Hepatic stellate cell (primary cell): ENCODE measurements at regions not wholly inside any gene's neighbourhood (a gene's known extent, or its start where the extent isn't known, plus 50 kb on each side); places are given as distances from the start of the nearest gene placed in this dataset.
A peak's percentile ranks its signal among the peaks of the same experiment; 100 is the strongest.

Experiments used
- DNase-seq: peaks from one replicate; pipeline ENCODE4 v3.0.0; 2011; ENCODE audit warnings: low spot score

DNA sequence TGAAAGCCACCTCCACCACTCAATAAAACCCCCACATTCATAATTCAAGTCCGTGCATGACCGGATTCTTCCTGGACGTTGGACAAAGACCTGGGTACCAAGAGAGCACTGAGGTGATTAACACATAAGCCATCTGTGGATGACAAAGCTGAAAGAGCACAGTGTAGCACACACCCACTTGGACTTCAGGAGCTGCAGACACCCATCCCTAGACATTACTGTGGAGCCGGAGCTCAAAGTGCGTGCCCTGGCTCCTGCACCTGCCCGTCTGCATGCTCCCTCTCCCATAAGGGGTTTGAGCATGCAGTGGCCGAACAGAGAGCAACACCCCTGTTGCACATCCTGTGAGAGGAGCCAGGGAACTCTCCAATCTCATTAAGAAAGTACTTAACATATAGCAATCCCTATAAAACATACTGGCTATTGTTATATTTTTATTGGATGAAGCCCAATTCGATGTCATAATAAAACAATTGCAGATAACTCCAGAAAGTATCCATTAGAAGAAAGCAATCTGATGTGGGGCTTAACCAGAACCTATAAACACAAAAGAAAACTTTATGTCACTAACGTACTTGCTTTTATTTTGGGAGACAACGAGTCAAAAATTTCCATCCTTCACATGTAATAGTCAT, 1174.2 kb upstream of the C9orf72 start:
- no peak for DNase-seq

DNA sequence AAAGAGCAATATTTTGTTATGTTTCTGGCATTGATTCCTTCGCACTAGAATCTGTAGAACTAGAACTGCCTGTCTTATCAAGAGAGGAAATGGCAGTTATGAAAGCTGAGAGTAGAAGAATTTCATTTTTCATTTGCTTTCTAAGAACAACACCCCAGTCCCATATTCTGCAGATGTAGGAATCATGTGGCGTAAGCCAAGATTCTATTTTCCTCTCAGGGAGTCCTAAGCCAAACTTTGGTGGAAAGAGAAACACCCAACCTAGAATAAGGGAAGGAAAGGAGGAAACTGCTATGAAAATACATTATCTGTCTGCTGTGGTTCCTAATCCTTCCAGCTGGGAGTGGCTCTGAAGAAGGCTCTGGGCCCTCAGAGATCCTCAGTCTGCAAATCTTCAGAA, 1176.9 kb upstream of the C9orf72 start:
- no peak for DNase-seq

DNA sequence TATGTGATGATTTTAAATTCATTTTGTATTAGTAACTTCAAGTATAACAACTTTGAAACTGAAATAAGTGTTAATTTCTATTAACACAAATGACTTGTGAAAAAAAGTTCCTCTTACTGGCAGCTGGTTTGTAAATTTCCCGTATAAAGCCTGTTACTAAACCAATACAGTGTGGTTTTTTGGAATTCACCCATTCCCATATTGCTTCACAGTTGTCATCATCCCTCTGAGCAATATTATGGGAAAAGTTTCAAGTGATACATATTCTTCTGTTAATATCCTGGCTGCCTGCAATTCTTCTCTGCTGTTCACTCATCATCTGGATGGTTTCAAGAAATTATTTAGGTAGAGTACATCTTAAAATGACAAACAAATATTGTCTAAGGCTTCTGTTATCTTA, 1185.1 kb upstream of the C9orf72 start:
- DNase-seq, result no peak

GRCh38 chr9:28758971-28759370, 1185.7 kb upstream of the C9orf72 start:
- no peak for DNase-seq

DNA sequence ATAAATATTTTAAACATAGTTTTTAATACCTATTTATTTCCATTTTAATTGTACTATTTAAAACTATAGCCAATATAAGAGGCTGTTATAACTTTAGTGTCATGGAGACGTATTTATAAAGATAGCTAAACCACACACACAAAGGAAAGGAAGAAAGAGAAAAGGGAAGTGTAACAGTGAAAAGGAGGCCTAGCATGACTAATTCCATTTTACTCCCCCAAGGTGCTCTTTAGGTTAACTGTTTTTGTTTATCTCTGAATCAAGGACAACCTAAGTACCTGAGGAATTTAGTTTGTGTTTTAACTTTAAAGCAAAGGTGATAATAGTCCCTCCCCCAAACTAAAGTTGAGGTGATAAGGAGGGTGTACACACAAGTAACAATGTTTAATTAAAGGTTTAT, 1188.9 kb upstream of the C9orf72 start:
- no peak for DNase-seq

DNA sequence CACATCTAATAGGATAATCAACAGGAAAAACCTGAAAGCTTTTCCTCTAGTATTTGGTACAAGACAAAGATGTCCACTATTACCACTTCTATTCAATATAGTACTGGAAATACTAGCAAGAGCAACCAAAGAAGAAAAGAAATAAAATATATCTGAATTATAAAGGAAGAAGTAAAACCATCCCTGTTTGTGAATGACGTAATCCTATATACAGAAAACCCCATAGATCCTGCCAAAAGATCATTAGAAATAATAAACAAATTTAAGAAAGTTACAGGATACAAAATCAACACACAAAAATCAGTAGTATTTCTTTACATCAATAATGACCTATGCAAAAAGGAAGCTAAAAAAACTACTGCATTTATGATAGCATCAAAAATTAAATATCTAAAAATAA, 1191.3 kb upstream of the C9orf72 start:
- no peak for DNase-seq

DNA sequence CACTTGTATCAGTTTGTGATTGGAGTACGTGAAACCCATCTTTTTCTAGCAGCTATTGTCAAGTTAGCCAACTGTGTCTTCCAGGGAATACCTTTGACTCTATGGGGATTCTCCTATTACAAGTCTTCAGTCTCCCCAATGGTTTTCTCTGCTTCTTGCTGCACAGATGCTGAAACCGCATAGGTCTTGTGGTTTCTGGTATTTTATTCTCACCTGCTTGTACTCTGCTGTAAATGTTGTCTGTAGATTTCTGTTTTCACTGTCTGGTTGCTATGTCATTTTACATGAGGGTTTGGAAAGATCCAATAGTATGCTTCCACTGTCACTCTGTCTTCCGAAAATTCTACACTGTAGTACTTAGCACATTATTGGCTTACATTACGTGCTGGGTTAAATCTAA, 1196.9 kb upstream of the C9orf72 start:
- DNase-seq, result no peak

DNA sequence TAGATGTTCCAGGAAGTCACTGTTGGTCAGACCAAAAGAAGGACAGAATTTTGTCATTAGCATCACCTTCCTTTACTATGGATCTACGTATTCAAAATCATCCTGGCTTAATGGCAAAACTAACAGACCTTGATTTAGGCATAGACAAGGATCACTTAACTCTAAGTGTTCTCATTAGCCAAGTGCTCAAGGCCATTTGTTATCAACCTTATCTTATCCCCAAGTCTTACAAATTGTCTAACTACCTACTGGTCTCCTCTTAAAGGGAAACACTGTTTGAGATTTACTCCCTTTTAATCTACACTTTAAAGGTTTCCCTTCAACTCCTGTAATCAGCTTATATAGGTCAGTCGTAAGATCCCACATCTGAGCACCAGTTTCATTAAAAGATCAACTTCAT, 1197.5 kb upstream of the C9orf72 start:
- no peak for DNase-seq

DNA sequence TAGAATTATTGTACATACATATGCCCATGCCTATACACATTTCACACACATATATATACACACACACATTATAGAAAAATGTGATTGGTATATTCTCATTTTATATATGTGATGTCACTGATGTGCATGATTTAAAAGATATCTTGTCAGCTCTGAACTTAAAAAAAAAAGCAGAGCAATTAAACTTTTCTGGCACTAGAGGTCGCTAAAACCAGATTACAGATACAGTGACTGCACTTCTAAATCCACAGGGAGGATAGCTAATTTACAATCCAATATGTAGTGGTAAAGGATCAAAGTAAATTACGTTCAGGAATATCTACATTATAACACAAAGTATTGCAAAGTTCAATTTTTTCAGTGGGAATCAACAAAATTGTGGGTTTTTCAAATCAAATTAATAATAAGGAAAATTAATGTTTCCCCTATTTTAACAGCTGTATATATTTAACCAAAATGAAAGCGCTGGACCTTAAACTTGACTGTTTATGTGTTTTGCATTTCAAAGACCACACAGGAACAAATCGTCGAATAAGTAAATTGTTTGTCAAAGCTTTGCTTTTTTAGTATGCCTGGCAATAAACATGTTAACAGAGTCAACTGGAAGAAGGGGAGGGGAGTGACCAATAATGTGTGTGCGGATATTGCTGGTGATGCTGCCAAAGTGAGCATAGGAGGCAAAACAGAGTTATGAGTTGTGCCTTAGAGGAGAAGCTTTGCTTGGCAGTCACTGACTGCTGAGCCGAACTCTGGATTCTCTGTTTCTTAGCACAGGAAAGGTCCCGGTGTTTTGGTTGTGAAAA, 1201.4 kb upstream of the C9orf72 start:
- DNase-seq, result peak; percentile 2

DNA sequence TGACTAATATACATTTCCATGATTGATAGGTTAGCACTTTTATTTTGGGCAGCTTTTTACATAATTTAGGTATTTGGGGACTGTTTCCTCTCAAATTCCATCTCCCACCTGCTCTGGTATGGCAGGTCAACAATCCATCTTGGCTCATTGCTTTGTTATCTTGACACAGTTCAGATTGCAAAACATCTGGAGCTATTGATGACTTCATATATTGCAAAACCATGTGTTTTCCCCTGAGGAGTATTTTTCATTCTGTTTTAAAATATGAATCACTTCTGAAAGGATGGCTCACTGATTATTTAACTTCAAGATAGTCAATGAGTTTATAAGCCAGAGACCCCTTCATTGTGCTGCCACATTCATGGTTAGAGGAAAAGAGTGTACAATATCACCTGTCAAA, 1206.0 kb upstream of the C9orf72 start:
- no peak for DNase-seq

- no peak for DNase-seq
Observed at GRCh38 chr9:28781481-28781880, 1208.2 kb upstream of the C9orf72 start.

DNA sequence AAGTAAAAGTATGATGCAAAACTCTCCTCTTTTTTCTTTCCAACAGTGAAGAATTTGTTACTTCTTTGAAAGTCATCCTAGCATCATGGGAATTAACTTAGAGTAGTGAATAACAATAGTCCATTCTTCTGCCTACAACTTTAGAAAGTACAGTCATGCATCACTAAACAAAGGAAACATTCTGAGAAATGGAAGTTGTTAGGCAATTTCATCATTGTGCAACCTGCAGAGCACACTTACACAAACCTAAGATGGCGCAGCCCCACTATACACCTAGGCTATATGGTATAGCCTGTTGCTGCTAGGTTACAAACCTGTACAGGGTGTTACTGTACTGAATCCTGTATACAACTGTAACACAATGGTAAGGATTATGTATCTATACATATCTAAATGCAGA, 1209.3 kb upstream of the C9orf72 start:
- DNase-seq, result no peak

DNA sequence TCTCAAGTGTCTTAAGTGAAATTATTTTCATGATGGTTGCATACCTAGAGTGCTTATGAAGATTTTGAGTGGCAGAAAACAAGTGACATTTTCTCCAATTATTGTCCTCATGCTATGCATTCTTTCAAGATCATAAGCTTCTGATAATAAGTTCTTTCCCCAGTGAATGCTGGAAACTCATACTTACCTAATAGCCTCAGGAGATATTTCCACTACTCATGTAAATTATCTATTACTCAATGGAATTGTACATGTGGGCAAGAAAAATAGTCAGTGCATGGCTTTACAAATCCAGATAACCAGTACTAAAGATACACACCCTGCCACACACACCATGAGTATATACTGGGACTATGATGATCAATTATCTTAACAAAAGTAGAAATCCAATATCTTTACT, 1219.4 kb upstream of the C9orf72 start:
- no peak for DNase-seq

DNA sequence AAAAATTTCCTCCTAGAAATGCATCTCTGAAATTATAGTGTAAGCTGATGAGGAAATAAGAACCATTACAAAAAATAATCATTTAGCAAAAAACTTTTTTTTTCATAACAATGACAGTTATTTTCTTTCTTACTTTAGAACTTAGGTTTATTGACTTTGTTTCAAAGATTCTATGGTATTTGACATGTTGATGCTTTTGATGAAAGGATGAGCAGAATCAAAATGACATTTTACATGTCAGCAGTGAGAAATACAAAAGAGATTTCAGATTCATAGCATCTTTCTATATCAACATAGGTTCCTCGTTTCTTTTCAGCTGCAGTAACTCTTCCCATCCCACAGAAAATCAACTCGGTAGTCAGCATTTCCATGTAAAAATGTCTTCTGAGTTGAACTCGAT, 1226.6 kb upstream of the C9orf72 start:
- DNase-seq, result no peak

GRCh38 chr9:28801144-28801799, 1228.0 kb upstream of the C9orf72 start:
- DNase-seq, result no peak

GRCh38 chr9:28805197-28805596, 1231.9 kb upstream of the C9orf72 start:
- no peak for DNase-seq

- no peak for DNase-seq
Observed at GRCh38 chr9:28808042-28808441, 1234.8 kb upstream of the C9orf72 start.

GRCh38 chr9:28810388-28811075, 1237.3 kb upstream of the C9orf72 start:
- DNase-seq, result no peak

DNA sequence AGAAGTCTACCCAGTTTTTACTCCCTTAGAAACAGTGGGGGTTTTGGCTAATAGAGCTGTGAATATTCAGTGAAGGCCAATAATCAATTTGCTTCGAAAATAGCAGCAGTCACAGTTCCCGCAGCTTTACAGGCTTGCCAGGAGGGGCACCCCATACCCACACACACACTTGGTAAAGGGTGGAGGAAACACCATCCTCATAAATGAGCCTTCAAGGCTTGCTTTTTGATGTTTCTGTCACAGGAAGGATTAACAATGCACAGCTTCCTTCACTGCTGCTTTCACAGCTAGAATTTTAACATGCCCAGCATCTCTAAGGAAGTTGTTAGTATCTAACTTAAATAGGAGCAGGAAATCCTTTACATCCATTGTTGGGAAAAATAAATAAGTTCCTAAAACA, 1247.5 kb upstream of the C9orf72 start:
- no peak for DNase-seq

DNA sequence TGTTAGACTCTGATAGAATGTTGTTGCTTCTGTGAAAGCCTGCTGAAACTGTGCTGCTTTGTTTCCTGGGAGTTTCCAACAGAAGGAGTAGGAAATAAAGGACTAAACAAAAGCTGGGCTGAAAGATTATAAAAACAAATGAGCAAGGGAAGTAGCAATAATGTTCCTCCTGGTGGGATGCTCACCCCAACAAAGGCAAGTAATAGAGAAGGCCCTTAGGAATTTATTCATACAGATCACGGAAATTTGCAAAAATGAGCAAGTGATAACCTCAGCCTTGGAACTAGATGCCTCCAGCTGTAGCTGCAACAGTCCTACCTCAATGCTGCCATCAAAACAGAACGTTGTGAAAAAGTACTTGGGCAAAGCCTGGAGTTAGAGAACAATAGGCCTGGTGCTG, 1248.0 kb upstream of the C9orf72 start:
- no peak for DNase-seq

GRCh38 chr9:28824432-28824963, 1251.2 kb upstream of the C9orf72 start:
- no peak for DNase-seq

- DNase-seq, result no peak
Observed at GRCh38 chr9:28832168-28832770, 1259.0 kb upstream of the C9orf72 start.
